Esophagus muscularis mucosa (tissue), 4 donors: ENCODE measurements at regions not wholly inside any gene's neighbourhood (a gene's known extent, or its start where the extent isn't known, plus 50 kb on each side); places are given as distances from the start of the nearest gene placed in this dataset.
"Not testable (repeated sequence)": the region's sequence is repeated elsewhere in the genome, so short reads cannot be mapped to it uniquely, and the experiment has no call there.

Experiments
- DNase-seq: peaks from one replicate; pipeline ENCODE4 v3.0.0-alpha.2; 2017; ENCODE audit errors: extremely low spot score
- H3K27ac ChIP-seq, 4 donors: fragments of 200-600 bp; sonication (generic); replicated peaks in 1 of 4; 1 replicate in 3 of 4; 2 replicates in 1 of 4; pipeline ENCODE4 v1.5.1; 2016 to 2019; ENCODE audit warnings: mild to moderate bottlenecking in 1 of 4
- H3K27me3 ChIP-seq, 4 donors: fragments of 200-600 bp; sonication (generic); one replicate each; pipeline versions ENCODE4 v1.5.1 to v1.6.0; 2016 to 2019
- H3K36me3 ChIP-seq, 4 donors: fragments of 200-600 bp; sonication (generic); one replicate each; pipeline ENCODE4 v1.5.1; 2016 to 2019
- H3K4me1 ChIP-seq, 4 donors: fragments of 200-600 bp; sonication (generic); one replicate each; pipeline ENCODE4 v1.5.1; 2016 to 2019
- H3K4me3 ChIP-seq, 4 donors: fragments of 200-600 bp; sonication (generic); 1 replicate in 2 of 4; 2 replicates in 2 of 4; pipeline ENCODE4 v1.5.1; 2016 to 2019; ENCODE audit warnings: mild to moderate bottlenecking in 4 of 4, moderate library complexity in 1 of 4
- H3K9me3 ChIP-seq, 4 donors: fragments of 200-600 bp; sonication (generic); 1 replicate in 3 of 4; 2 replicates in 1 of 4; pipeline ENCODE4 v1.5.1; 2016 to 2019
- EP300 ChIP-seq: sonication (generic); formaldehyde crosslinking; IDR thresholded peaks from one replicate; pipeline ENCODE4 v1.6.1; 2017; ENCODE audit warnings: antibody characterized with exemption
- POLR2A ChIP-seq: fragments of 450-650 bp; IDR thresholded peaks from one replicate; pipeline ENCODE4 v1.6.1; 2017; ENCODE audit warnings: antibody characterized with exemption, moderate library complexity, mild to moderate bottlenecking, low read depth
- POLR2AphosphoS5 ChIP-seq, 2 donors: sonication (generic); formaldehyde crosslinking; IDR thresholded peaks; one replicate each; pipeline ENCODE4 v1.6.1; 2017; ENCODE audit warnings: antibody characterized with exemption in 2 of 2
- WGBS: methylation state at CpG from one replicate; pipeline ENCODE4 v1.1.5; 2018; 5-methylcytosine and 5-hydroxymethylcytosine counted together
- intact Hi-C: fragments of 100-400 bp; cut with DNase I; formaldehyde crosslinking; loops from one replicate; pipeline ENCODE4 v1.15.1; 2023
- TF ChIP-seq, protein P1 (sequence below), 3 experiments: fragments of 200-600 bp in 2 of 3; fragments of 450-650 bp in 1 of 3; sonication (generic) in 2 of 3; IDR thresholded peaks; one replicate each; pipeline ENCODE4 v1.5.1; 2017 to 2019; ENCODE audit warnings: antibody characterized with exemption in 3 of 3, mild to moderate bottlenecking in 2 of 3, moderate library complexity in 1 of 3

DNA sequence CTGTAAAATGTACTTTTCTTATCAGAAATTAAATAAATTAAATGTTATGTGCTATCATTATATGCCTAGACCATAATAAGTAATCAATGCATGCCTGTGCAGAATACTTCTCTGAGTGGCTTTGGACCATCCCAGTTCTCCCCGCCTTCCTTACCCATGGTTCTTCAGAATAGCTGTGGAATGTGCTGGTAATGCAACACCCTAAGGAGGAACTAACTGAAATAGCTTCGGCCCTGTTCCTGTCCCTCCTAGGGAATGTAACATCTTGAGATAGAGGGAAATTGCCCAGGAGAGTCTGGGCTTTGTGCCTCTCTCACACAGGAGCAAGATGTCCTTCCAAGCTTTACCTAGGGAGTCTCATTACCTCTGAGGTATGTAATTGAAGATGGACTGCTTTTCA lies 693.6 kb upstream of the HS3ST1 start:
- Histone ChIP-seq H3K27me3 (no peaks in the 10 kb centered on the region), H3K4me1 (no peaks in the 10 kb centered on the region), H3K9me3 (no peaks in the 10 kb centered on the region), H3K36me3 (no peaks in the 10 kb centered on the region), H3K4me3 (no peak overlapping the region), H3K27ac (no peak overlapping the region)
- intact Hi-C loops, result no loop called here
- WGBS, result 86% methylated on average over 2 of the region's 2 CpGs
- DNase-seq, result no peak
- TF ChIP-seq EP300 (no peak), POLR2A (no peak)

DNA sequence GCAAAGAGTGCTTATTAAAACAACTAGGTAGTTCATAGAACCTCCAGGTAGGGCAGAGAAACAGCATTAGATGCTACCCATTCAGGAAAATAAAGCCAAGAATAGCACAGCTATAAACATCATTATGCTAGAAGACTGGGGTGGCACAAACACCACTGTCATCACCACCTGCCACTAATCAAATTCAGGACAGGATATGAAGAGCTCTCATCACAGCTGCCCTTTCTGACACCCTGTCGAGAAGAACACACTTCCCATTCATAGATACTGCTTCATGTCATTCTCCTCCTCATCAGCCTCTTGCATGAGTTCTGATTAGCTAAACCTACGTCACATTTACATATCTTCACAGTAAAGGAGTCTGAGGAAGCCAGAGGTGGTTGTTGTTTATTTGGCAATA lies 692.3 kb upstream of the HS3ST1 start:
- intact Hi-C loops, result no loop called here
- H3K36me3 ChIP-seq, result no peaks in the 10 kb centered on the region
- TF ChIP-seq, protein P1, sequence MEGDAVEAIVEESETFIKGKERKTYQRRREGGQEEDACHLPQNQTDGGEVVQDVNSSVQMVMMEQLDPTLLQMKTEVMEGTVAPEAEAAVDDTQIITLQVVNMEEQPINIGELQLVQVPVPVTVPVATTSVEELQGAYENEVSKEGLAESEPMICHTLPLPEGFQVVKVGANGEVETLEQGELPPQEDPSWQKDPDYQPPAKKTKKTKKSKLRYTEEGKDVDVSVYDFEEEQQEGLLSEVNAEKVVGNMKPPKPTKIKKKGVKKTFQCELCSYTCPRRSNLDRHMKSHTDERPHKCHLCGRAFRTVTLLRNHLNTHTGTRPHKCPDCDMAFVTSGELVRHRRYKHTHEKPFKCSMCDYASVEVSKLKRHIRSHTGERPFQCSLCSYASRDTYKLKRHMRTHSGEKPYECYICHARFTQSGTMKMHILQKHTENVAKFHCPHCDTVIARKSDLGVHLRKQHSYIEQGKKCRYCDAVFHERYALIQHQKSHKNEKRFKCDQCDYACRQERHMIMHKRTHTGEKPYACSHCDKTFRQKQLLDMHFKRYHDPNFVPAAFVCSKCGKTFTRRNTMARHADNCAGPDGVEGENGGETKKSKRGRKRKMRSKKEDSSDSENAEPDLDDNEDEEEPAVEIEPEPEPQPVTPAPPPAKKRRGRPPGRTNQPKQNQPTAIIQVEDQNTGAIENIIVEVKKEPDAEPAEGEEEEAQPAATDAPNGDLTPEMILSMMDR (IDR thresholded peaks at IDR 0.05), result no peak
- TF ChIP-seq POLR2AphosphoS5 (IDR thresholded peaks at IDR 0.05) (no peak), EP300 (no peak), POLR2A (no peak)
- H3K9me3 ChIP-seq, result peaks cover 0 to 5% (median 0%) of the 10 kb centered on the region in 4 donors
- WGBS, result 42% methylated on average over 2 of the region's 2 CpGs
- H3K27ac ChIP-seq, result no peak overlapping the region
- DNase-seq, result no peak
- H3K4me3 ChIP-seq, result no peak overlapping the region
- H3K27me3 ChIP-seq, result no peaks in the 10 kb centered on the region
- no peaks in the 10 kb centered on the region for H3K4me1 ChIP-seq

DNA sequence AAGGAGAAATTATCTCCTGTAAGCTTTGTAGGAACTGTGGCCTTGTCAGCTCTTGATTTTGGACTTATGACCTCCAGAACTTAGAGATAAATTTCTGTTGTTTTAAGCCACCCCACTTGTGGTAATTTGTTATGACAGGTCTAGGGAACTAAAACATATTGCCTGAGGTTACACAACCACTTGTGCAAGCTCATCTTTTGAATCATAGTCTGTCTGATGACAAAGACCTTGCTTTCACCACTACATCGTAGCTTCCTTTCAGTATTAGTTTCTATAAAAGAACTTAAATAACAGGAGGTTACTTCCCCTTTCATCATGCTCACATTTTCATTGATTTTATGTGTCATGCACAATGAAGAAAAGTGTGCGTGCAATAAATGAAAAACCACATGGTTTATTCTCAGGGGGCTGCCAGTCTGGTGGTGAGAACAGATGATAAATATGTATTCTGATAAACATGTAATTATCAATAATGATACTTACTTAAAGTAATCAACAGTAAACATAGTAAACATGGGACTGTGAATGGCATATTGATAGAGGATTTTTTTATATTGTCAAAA lies 690.0 kb upstream of the HS3ST1 start:
- 56% methylated on average over 2 of the region's 2 CpGs for WGBS
- H3K27ac ChIP-seq, result no peak overlapping the region
- intact Hi-C loops, result no loop called here

DNA sequence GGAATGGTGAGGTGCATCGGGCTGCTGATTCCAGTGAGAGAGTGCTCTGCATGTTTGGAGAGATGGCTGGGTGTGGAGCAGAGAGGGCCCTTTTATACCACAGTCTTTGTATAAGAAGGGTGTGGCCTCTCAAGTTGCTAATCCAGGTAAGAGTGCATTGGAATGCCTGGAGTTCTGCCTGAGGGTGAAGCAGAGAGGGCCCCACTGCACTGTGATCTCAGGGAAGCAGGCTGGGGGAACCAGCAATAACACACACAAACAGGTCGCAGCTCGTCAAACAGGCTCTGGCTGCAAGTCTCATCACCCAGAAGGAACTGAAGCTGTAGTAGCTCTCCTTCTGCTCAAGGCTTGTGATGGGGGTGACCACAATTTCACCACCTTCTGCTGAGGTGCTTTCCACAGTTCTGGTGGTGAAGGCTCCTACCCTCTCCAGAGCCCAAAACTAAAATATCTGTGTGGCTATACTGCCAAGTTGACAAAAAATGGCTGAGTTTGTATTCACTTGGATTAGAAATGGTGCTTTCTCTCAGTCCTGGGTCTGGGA lies 687.4 kb upstream of the HS3ST1 start:
- H3K4me1 ChIP-seq, result no peaks in the 10 kb centered on the region
- intact Hi-C loops, result no loop called here
- no peaks in the 10 kb centered on the region for H3K27me3 ChIP-seq
- no peak overlapping the region for H3K27ac ChIP-seq
- H3K9me3 ChIP-seq, result peaks cover 0 to 10% (median 6%) of the 10 kb centered on the region in 4 donors
- WGBS, result 83% methylated on average over 3 of the region's 3 CpGs
- no peak for DNase-seq
- H3K4me3 ChIP-seq, result no peak overlapping the region
- TF ChIP-seq, protein P1 (IDR thresholded peaks at IDR 0.05), result no peak
- TF ChIP-seq EP300 (no peak), POLR2A (no peak), POLR2AphosphoS5 (IDR thresholded peaks at IDR 0.05) (no peak)
- no peaks in the 10 kb centered on the region for H3K36me3 ChIP-seq

More for the DNA sequence above, 690.0 kb upstream of the HS3ST1 start:
- no peaks in the 10 kb centered on the region for H3K4me1 ChIP-seq
- H3K9me3 ChIP-seq, result peaks cover 0 to 5% (median 0%) of the 10 kb centered on the region in 4 donors
- no peaks in the 10 kb centered on the region for H3K36me3 ChIP-seq
- DNase-seq, result no peak
- H3K4me3 ChIP-seq, result no peak overlapping the region
- H3K27me3 ChIP-seq, result no peaks in the 10 kb centered on the region
- TF ChIP-seq, protein P1 (IDR thresholded peaks at IDR 0.05), result no peak
- TF ChIP-seq EP300 (no peak), POLR2AphosphoS5 (IDR thresholded peaks at IDR 0.05) (no peak), POLR2A (no peak)

DNA sequence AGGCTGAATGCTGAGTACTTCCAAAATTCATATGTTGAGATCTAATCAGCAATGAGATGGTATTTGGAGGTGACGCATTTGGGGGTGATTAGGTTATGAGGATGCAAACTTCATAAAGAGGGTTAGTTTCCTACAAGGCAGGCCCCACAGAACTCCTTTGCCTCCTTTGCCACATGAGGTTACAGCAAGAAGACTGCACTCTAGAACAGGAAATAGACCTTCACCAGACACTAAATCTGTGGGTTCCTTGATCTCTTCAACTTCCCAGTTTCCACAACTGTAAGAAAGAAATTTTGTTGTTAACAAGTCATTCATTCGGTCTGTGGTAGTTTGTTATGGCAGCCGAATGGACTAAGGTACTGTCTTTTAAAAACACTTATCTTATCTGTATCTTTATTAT lies 681.9 kb upstream of the HS3ST1 start:
- no peaks in the 10 kb centered on the region for H3K4me1 ChIP-seq

DNA sequence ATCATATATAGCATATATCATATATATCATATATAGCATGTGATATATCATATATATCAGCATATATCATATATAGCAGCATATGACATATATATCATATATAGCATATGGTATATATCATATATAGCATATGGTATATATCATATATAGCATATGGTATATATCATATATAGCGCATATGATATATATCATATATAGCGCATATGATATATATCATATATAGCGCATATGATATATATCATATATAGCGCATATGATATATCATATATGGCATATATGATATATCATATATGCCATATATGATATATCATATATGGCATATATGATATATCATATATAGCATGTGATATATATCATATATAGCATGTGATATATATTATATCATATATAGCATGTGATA lies 680.4 kb upstream of the HS3ST1 start:
- intact Hi-C loops, DNase-seq, H3K36me3 ChIP-seq, H3K27ac ChIP-seq, H3K4me3 ChIP-seq, H3K27me3 ChIP-seq, H3K4me1 ChIP-seq: not testable (repeated sequence)
- H3K9me3 ChIP-seq, result peaks cover 0 to 10% (median 4%) of the 10 kb centered on the region in 4 donors
- WGBS, result 93% methylated on average over 4 of the region's 4 CpGs

More for the DNA sequence above, 681.9 kb upstream of the HS3ST1 start:
- intact Hi-C loops, result no loop called here
- H3K27me3 ChIP-seq, result no peaks in the 10 kb centered on the region
- TF ChIP-seq, protein P1 (IDR thresholded peaks at IDR 0.05), result no peak
- TF ChIP-seq POLR2A, result no peak
- TF ChIP-seq EP300, result no peak
- TF ChIP-seq POLR2AphosphoS5 (IDR thresholded peaks at IDR 0.05), result no peak
- no peak for DNase-seq
- H3K36me3 ChIP-seq, result no peaks in the 10 kb centered on the region
- peaks cover 0 to 10% (median 4%) of the 10 kb centered on the region in 4 donors for H3K9me3 ChIP-seq
- no peak overlapping the region for H3K4me3 ChIP-seq
- 85% methylated on average over 3 of the region's 3 CpGs for WGBS
- no peak overlapping the region for H3K27ac ChIP-seq
